COLO668 (cell line): ENCODE measurements at regions not wholly inside any gene's neighbourhood (a gene's known extent, or its start where the extent isn't known, plus 50 kb on each side); places are given as distances from the start of the nearest gene placed in this dataset.
A peak's percentile ranks its signal among the peaks of the same experiment; 100 is the strongest.

Source experiments
- DNase-seq: peaks from one replicate; lab custom pipeline; 2025; ENCODE audit not compliant: unreplicated experiment; lab: John Stamatoyannopoulos, UW

DNA sequence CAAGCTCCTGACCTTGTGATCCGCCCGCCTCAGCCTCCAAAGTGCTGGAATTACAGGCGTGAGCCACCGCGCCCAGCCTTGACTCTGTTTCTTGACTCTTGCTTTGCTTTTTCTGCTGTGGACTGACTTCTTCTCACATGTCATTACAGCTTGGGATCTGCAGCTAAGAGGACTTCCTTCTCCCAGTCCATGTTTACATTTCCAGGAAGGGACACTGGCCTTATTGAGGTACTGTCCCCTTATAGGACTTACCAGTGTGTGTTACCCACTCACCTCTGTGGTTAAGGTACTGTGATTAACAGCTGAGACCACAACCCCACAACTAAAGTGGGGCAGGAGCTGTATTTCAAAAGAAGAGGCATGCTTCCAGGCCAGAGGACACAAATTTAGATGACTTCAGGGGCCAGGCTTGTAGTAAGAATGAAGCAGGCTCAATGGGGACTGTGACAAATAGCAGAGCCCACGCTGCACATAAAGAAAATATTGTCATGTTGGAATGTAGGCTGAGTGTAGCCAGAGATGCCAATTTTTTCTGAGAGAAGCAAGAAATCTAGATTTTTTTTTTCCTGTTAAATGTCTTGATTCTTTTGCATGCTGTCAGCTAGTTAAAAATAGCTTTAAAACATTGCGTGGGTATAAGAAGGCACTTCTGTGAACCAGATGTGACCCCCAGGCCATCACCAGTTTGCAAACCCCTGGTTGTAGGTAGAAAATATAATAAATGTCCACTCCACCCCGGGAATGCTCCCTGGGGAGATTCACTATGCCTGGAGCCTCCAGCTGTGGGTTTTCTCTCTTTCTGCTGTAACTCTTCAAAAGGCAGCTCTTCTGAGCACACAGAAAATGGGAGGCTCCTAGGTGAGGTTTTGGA, 75.0 kb downstream of the PTPDC1 start:
- DNase-seq = no peak

DNA sequence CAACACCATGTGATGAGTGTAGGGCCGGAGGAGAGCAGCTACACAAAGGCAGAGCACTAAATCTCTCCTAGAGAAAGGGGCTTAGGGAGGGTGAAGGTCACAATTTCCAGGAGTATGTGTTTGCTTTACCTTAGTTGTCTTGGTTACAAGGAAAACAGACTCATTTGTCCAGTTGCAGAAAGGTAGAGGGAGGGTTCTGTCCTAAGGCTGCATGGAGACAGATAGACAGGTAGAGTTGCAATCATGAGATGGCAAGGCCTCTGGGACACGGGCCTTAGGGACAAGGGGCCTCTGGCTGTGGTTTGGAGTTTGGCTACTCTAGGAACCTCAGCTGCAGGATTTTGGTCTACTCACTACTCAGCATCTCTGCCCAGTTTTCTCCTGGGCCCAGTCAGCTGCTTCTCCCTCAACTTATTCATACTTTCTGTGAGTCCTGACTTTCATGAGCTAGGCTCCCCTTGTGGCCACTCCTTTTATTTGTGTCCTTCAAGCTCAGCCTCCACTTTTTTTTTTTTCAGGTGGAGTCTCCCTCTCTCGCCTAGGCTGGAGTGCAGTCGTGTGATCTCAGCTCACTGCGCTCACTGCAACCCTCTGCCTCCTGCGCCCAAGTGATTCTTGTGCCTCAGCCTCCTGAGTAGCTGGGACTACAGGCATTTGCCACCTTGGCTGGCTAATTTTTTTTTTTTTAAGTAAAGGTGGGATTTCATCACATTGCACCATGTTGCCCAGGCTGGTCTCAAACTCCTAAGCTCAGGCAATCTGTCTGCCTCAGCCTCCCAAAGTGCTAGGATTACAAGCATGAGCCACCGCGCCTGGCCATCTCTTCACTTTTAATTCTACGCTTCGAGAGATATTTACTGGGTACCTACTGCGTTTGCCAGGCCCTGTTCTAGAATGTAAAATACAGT, 76.6 kb downstream of the PTPDC1 start:
- DNase-seq = no peak

DNA sequence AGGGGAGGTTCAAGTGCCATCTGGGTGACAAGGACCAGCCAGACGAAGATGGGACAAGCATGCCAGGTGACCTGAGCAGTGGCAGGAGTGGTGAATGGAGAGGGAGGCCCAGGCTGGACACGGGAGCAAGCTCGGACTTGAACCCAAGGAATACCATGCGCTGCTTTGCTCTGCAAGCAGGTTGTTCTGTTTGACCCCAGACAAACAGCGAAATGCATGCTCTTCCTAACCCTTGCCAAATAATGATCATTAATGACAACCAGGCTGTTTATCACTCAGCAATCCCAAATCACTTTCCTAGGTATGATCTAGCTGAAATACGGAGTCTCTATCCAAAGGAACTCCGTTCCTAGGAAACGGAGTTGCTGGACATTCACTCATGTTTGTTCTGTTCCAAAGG, 77.4 kb downstream of the PTPDC1 start:
- no peak for DNase-seq

DNA sequence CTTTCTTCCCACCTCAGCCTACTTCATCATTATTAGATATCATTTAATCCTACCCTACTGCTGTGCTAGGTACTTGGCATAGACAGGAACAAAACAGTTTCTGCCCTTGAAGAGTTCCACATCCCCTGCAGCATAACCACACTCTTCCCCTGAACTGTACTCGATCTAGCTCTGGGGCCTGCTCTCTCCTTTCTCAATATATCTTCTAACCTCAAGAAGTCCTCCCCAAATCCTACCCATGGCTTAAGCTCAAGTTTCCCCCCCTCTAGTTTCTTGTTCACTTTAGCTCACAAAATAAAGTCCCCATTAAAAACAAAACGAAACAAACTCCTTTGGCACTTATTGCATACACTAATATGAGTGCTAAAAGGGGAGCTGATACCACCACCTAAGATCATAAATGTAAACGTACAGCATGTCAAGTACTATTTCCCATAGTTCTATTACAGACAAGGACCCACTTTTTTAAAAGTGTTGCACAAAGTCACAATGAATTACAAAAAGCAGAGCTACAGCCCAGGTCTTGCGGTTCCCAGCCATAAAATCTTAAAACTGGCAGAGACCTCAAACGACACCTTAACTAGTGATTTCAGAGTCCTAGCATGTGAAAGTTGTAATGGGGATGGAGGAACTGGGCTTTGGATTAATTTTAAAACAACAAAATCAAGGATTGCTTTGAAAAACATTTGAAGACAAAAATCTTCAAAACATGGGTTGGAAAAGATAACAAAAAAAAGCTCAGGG, 80.7 kb downstream of the PTPDC1 start:
- DNase-seq = no peak

DNA sequence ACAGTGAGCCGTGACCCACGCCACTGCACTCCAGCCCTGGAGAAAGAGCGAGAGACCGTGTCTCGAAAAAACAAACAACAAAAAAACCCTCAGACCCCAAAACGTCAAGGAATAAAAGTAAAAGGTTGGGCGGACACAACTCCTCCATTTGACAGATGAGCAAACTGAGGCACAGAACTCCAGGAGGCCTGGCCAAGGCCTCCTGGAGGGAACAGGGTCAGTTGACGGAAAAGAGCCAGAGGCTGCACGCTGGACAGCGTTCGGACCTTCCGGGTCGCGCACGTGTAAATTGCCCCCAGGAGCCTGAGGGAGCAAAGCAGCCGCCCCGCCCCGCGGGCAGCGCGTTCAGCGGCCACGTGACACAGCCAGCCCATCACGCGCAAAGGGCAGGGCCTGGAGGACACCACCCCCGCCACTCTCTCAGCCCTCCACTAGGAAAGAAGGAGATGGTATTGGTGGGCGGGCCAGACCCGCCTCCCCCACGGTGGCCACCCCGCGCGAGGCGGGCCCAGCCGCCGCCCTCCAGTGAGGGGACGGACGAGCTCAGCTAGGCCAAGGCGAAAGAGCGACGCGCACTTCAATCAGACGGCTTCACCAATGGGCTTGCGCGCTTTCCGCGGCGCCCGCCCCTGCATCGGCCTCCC, 81.5 kb downstream of the PTPDC1 start:
- DNase-seq = peak; percentile 98

DNA sequence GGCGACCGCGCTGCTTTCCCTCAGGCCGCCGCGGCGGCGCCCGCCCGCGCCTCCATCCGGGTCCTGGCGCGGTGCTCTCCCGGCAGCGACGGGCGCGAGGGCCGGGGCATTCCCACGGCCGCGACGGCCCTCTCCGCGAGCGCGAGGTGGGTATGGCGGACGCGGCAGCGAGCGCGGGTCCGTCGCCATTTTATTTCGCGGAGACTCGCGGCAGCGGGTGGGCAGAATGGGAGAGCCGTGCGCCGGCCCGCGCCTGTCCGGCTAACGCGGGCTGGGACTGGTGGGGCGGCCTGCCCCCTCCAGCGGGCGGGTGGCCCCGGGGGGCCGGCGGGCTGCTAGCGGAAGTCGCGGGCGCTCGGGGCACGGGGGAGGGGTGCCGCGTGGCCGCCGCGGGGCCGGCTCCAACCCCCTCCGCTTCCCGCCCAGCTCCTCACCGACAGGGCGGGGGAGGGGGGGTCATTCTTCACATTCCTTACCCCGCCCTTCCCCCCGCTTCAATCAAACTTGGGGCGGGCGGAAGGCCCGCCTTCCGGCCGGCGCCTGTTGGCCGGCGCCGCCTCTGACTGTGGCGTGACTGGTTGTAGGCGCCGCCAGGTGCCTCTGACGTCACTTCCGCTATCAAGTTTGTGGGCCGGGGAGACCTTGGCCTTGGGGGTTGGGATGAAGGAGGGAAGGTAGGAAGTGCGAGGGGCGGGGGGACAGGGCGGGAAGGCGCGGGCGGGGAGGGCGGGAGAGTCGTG, 82.1 kb downstream of the PTPDC1 start:
- peak; percentile 99 for DNase-seq

DNA sequence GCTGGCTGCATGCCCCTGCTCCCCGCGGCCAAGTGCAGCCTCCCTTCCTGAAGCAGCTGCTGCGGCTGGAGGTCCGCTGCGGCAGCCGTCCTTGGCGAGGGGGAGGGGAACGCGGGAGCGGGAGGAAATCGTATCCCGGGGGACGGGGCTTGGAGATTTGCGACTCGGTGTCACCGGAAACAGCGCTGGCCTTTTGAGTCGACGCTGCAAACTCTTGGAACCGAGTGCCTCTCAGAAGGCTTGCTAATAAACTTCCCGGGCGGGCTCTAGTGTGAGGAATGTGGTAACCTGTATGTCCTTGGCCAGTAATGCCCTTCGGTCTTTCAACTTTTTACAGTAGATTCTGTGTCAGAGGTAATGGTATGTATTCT, 82.7 kb downstream of the PTPDC1 start:
- no peak for DNase-seq

DNA sequence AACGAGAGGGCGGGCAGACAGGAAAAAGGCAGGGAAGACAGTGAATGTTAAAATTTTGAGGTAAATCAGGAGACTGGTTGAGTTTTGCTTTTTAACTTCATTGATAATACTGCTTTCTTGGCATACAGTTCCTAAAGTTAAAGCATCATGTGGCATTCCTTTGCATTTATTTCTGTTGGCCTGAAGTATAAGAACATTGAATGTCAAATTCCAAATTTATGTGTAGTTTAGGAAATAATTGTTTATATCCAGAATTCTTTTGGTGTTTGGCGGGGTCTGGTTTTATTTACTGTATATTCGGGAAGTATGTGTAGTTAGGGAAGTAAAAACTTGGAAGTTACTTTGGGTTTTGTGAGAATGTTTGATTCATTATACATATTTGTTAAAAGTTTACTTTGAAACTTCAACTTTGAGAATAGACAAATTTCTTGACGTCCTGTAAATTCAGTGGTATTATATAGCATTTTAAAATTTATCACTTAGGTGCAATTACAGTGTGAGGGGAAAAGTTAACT, 83.2 kb downstream of the PTPDC1 start:
- no peak for DNase-seq

DNA sequence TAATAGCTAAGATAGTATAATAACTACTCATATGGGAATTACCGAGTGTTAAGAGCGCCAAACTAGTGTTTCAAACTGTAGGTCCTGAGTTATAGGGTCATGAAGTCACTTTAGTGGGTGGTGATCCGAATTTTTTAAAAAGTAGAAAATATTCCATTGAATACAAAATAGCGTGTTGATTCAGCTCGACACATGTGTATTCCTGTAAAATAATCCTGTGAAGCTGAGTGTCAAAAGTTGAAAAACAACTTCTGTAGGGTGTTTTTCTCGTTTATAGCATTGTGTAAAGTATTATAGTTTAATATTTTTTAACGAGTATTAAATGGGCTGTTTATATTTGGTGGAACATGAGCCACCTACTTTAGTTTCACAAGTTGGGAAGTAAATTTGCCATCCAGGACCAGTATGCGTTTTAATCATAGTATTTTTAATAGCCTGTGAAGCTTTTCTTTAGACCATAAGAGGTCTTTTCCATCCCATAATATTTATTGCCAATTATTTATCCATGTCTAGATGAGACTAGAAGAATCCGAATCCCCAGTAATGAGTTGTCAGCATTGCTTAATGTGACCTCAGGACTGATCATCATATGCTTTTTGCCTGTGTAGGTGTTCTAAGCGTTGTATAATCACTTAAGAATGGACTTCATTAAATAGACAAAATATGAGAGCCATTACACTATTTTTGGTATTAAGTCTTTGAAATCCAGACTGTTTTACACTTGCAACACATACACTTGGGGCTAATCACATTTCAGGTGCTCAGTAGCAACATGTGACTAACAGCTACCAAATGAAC, 84.1 kb downstream of the PTPDC1 start:
- DNase-seq = no peak

DNA sequence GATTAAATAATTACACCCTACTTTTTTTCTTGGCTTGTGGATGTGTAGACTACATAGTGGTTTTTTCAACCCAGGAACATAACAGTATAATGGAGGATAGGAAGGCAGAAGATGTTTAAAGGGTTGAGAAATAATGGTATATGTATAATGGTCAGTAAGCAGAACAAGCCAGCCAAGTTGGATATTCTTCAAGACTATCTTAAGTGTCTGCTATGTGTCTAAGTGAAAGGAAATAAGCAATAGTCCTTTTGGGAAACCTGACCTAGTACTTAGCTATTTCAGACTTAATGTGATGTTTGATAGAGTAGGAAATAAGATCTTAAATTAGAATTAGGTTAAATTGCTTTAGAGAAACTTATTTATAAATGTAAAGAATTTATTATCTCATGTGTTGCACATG, 85.7 kb downstream of the PTPDC1 start:
- no peak for DNase-seq

DNA sequence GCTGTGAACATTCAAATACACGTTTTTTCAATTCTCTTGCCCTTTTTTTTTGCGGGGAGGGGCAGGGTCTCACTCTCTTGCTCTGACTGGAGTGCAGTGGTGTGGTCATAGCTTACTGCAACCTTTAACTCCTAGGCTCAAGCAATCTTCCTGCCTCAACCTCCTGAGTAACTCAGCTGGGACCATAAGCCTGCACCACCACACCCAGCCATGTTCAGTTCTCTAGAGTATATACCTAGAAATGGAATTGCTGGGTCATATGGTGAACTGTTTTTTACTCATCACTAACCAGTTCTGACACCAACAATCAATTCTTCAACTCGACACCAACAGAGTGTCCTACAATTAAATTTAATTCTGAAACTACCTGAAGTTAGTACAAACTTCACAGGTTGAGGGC, 85.5 kb upstream of the ZNF169 start:
- DNase-seq = no peak

DNA sequence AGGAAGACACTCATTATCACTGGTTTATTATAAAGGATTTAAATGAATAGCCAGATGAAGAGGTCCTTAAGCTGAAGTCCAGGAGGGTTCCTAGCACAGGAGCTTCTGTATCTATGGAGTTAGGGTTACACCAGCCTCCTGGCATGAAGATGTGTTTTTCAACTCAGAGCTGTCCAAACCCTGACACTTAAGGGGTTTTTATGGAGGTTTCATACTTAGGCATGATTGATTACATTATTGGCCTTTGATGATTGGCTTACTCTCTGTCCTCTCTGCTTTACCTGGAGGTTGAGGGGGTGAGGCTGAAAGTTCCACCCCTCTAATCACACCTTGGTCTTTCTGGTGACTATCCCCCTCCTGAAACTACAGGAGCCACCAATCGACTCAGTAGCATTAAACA, 84.9 kb upstream of the ZNF169 start:
- no peak for DNase-seq

DNA sequence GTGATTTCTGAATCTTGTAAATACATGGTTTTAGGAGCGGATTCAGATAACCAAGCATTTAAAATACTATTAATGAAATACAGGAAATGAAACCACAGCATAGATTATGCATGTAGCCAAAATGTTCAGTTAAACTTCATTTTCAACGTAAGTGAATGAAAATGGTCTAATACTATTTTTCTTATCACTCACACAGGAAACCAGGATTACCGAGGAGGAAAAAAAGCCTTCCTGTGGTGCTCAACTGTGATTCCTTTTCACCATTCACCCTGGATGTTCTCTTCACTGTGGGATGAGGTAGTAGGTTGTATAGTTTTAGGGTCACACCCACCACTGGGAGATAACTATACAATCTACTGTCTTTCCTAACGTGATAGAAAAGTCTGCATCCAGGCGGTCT, 83.4 kb upstream of the ZNF169 start:
- DNase-seq = no peak

DNA sequence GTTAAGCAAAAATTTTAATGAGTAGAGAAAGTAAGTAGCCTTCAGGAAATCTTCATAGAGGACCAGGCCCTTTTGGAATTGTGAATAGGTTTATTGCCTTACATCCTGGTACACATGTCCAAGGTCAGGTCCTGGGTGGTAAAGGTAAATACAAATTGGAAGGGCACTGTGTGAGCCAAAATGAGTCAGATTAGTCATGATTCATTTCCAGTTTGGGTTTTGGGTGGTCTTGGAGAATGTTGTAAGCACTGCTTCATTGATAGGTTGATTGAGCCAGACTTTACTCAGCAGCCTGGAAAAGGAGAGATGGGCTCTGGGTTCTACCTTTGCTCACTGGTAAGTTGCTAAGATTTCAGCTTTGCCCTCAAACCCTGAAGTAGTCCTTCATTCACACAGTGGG, 82.5 kb upstream of the ZNF169 start:
- no peak for DNase-seq

DNA sequence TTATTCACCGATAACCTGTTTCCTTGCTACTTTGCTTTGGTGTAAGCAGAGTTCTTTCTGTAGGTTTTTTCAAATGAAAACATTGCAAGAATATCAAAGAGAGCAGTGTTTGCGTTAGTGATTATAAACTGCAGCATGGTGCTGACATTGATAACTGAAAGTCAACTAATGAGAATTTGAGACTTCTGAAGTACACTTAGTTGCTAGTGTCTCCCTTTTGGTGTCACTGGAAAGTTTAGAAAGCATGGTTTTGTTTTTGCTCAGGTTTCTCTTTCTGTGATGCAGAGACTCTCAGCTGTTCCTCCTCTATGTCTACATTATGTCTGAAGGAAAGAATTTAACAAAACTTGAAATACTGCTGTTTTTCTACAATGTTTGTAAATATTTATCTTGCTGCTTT, 80.2 kb upstream of the ZNF169 start:
- DNase-seq = no peak

DNA sequence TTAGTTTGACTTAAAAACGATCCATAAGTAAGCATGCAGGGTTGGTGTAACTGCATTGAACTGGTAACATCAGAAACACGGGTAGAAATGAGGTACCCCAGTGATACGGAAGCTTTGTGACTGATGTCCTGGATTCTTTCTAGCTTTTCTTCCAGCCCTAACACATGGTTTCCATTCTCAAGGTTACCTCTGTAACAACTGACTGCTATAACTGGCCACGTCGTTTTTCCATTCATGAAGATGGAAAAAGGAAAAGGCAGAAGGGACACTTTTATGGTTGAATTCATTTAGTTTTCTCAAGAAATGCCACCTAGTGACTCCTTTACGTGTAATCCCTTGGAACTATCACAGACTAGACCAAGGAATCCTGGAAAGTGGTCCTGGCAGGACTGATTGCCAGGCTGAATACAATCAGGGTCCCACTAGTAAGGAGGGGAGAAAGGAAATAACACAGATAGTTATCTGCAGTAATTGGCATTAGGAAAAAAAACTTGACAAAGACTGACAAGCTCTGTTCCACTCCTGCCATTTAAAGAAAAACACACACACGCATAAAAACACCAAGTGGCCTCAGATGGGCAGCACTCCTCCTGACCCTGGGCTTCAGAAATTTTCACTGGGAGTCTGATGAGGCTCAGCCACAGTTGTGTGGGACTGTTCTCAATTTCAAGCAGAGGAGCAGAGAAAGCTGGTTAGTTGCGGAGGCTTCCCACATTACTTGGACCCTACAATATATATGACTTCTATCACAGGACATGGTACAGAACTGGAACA, 77.5 kb upstream of the ZNF169 start:
- no peak for DNase-seq

DNA sequence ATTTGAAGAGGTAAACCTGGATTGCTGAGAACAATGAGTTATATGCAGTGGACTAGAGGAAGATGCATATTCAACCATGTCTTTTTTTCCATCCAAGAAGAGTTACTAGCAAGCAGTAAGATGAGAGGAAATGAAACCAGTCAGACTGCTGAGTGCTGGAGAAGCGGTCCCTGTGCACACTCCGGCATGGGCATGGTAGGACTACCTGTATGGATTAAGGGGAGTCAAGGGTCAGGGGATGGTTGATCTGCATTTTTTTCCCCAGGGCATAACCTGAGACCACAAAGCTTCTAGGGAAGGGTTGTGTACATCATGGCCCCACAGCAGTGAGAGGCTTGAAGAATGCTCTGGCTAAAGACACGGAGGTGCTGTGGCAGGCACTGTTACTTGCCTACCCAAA, 76.6 kb upstream of the ZNF169 start:
- DNase-seq = no peak

DNA sequence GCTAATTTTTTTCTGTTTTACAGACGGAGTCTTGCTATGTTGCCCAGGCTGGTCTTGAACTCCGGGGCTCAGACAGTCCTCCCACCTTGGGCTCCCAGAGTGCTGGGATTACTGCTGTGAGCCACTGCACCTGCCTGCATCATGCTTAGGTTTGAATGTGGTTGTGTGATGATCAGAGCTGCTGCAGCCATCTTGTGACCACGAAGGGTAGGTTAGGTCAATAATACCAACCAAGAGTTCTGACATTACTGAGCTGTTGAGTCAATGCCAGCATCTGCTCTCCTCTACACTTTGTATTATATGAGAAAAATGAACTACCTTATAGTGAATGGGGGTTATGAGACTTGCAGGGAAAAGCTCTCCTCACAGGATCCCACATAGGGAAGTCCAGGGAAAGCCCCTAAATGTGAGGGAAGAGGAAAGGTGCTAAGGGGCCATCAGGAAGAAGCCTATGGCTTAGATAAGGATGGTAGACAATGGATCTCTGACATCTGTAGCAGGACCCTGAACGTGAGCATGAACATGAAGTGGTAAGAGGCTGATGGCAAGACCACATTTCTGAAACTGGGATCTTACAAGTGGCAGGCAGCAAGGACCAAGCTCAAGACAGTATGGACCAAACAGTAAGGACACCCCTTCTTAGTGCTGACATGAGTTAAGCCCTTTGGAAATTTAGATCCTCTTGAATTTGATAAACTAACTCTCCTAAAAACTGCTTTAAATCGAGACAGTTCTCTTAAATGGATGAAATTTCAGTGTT, 75.7 kb upstream of the ZNF169 start:
- no peak for DNase-seq
